ENCODE measurements at regions not wholly inside any gene's neighbourhood (a gene's known extent, or its start where the extent isn't known, plus 50 kb on each side); places are given as distances from the start of the nearest gene placed in this dataset.

DNA sequence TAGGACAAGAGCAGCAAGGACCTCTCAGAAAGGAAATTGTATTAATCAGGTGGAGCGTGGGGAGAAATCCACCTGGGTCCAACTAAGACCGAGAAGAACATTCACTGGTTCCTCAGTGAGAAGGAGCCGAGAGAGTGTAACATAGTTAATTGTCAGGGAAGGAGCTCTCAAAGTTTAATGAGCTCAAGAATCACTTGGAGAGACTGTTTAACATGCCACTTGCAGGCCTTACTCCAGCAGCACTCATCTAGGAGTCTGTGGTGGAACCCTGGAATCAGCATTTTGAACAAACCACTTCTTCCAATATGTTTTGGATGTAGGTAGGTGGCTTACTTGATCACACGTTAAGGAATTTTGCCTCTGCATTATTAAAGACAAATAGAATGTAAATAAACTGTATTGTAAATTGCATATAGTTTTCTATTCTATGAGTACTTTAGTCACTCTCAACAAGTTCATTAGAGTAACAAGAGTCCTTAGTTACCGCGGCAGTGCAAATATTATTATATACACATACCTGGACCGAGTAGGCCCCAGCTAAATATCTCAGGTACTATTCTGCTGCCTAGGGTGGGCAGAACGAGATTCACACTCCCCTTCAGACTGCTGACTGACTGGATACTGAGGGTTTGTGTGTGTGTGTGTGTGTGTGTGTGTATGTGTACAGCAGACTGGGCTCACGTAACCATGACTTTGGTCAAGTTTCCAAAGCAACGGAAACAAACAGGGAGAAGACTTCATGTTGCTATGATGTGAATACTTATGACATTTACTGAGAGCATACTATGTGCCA lies 203.2 kb upstream of the USP24 start:
- no peaks in the 10 kb centered on the region for H3K79me2 ChIP-seq (ENCODE audit: low read length)
- no peak overlapping the region for H2AFZ ChIP-seq (ENCODE audit: low read depth, low read length)
- H4K20me1 ChIP-seq (ENCODE audit: insufficient read depth, low read length), result no peaks in the 10 kb centered on the region
- H3K4me3 ChIP-seq (ENCODE audit: low read length), result no peak overlapping the region
- H3K9ac ChIP-seq (ENCODE audit: low read length), result no peak overlapping the region
- H3K4me1 ChIP-seq (ENCODE audit: low read length), result no peaks in the 10 kb centered on the region
- H3K27ac ChIP-seq (ENCODE audit: low read length), result no peak overlapping the region
- no peaks in the 10 kb centered on the region for H3K36me3 ChIP-seq (replicated peaks; ENCODE audit: low read depth, low read length)
- no peak for TF ChIP-seq EZH2phosphoT487 (IDR thresholded peaks at IDR 0.05; ENCODE audit: low read depth)
- TF ChIP-seq, protein P1, sequence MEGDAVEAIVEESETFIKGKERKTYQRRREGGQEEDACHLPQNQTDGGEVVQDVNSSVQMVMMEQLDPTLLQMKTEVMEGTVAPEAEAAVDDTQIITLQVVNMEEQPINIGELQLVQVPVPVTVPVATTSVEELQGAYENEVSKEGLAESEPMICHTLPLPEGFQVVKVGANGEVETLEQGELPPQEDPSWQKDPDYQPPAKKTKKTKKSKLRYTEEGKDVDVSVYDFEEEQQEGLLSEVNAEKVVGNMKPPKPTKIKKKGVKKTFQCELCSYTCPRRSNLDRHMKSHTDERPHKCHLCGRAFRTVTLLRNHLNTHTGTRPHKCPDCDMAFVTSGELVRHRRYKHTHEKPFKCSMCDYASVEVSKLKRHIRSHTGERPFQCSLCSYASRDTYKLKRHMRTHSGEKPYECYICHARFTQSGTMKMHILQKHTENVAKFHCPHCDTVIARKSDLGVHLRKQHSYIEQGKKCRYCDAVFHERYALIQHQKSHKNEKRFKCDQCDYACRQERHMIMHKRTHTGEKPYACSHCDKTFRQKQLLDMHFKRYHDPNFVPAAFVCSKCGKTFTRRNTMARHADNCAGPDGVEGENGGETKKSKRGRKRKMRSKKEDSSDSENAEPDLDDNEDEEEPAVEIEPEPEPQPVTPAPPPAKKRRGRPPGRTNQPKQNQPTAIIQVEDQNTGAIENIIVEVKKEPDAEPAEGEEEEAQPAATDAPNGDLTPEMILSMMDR (IDR thresholded peaks at IDR 0.05; ENCODE audit: low read depth, low read length), result no peak
- no peaks in the 10 kb centered on the region for H3K27me3 ChIP-seq (ENCODE audit: low read depth, low read length)
- H3K4me2 ChIP-seq (ENCODE audit: low read length), result no peak overlapping the region
- H3K9me3 ChIP-seq (ENCODE audit: insufficient read depth, low read length), result no peaks in the 10 kb centered on the region

DNA sequence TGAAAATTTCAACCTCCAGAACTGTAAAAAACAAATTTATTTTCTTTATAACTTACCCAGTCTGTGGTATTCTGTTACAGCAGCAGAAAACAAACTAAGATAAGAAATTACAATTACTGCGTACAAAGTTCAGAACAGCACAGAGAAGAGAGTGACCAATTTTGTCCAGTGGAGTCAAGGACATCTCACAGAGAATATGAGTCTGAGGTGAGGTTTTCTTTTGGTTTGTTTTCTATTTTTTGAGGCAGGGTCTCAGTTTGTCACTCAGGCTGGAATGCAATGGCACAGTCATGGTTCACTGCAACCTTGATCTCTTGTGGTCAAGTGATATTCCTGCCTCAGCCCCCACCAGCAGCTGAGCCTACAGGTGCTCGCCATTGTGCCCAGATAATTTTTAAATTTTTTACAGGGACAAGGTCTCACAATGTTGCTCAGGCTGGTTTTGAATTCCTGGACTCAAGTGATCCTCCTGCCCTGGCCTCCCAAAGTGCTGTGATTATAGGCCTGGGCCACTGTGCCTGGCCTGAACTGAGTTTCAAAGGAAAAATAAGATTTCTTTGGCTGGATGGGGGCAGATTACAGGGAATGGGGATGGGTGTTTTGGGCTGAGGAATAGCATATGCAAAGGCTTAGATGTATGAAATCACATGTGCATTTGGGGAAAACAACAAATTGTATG lies 201.1 kb upstream of the USP24 start:
- Histone ChIP-seq H3K4me2 (ENCODE audit: low read length) (no peak overlapping the region), H3K36me3 (replicated peaks; ENCODE audit: low read depth, low read length) (no peaks in the 10 kb centered on the region), H3K27ac (ENCODE audit: low read length) (no peak overlapping the region), H3K4me3 (ENCODE audit: low read length) (no peak overlapping the region), H3K79me2 (ENCODE audit: low read length) (no peaks in the 10 kb centered on the region), H3K27me3 (ENCODE audit: low read depth, low read length) (no peaks in the 10 kb centered on the region), H3K9me3 (ENCODE audit: insufficient read depth, low read length) (no peaks in the 10 kb centered on the region), H3K4me1 (ENCODE audit: low read length) (no peaks in the 10 kb centered on the region), H2AFZ (ENCODE audit: low read depth, low read length) (no peak overlapping the region), H3K9ac (ENCODE audit: low read length) (no peak overlapping the region), H4K20me1 (ENCODE audit: insufficient read depth, low read length) (no peaks in the 10 kb centered on the region)
- TF ChIP-seq, protein P1 (IDR thresholded peaks at IDR 0.05; ENCODE audit: low read depth, low read length), result no peak
- TF ChIP-seq EZH2phosphoT487 (IDR thresholded peaks at IDR 0.05; ENCODE audit: low read depth), result no peak

GRCh38 chr1:55413286-55413685 lies 198.1 kb upstream of the USP24 start:
- no peak overlapping the region for H3K4me3 ChIP-seq (ENCODE audit: low read length)
- no peak overlapping the region for H2AFZ ChIP-seq (ENCODE audit: low read depth, low read length)
- H3K79me2 ChIP-seq (ENCODE audit: low read length), result no peaks in the 10 kb centered on the region
- H3K9ac ChIP-seq (ENCODE audit: low read length), result no peak overlapping the region
- H3K4me2 ChIP-seq (ENCODE audit: low read length), result no peak overlapping the region
- H3K4me1 ChIP-seq (ENCODE audit: low read length), result no peaks in the 10 kb centered on the region
- no peaks in the 10 kb centered on the region for H4K20me1 ChIP-seq (ENCODE audit: insufficient read depth, low read length)
- H3K36me3 ChIP-seq (replicated peaks; ENCODE audit: low read depth, low read length), result no peaks in the 10 kb centered on the region
- H3K9me3 ChIP-seq (ENCODE audit: insufficient read depth, low read length), result no peaks in the 10 kb centered on the region
- H3K27ac ChIP-seq (ENCODE audit: low read length), result no peak overlapping the region
- no peaks in the 10 kb centered on the region for H3K27me3 ChIP-seq (ENCODE audit: low read depth, low read length)
- TF ChIP-seq EZH2phosphoT487 (IDR thresholded peaks at IDR 0.05; ENCODE audit: low read depth), result no peak
- TF ChIP-seq, protein P1 (IDR thresholded peaks at IDR 0.05; ENCODE audit: low read depth, low read length), result no peak

GRCh38 chr1:55412060-55412459 lies 196.9 kb upstream of the USP24 start:
- H3K4me3 ChIP-seq (ENCODE audit: low read length), result no peak overlapping the region
- no peak overlapping the region for H3K27ac ChIP-seq (ENCODE audit: low read length)
- no peak for TF ChIP-seq EZH2phosphoT487 (IDR thresholded peaks at IDR 0.05; ENCODE audit: low read depth)
- TF ChIP-seq, protein P1 (IDR thresholded peaks at IDR 0.05; ENCODE audit: low read depth, low read length), result no peak
- H3K36me3 ChIP-seq (replicated peaks; ENCODE audit: low read depth, low read length), result no peaks in the 10 kb centered on the region
- no peaks in the 10 kb centered on the region for H4K20me1 ChIP-seq (ENCODE audit: insufficient read depth, low read length)
- H3K4me2 ChIP-seq (ENCODE audit: low read length), result no peak overlapping the region
- H3K79me2 ChIP-seq (ENCODE audit: low read length), result no peaks in the 10 kb centered on the region
- H2AFZ ChIP-seq (ENCODE audit: low read depth, low read length), result no peak overlapping the region
- no peak overlapping the region for H3K9ac ChIP-seq (ENCODE audit: low read length)
- no peaks in the 10 kb centered on the region for H3K4me1 ChIP-seq (ENCODE audit: low read length)
- H3K9me3 ChIP-seq (ENCODE audit: insufficient read depth, low read length), result no peaks in the 10 kb centered on the region
- no peaks in the 10 kb centered on the region for H3K27me3 ChIP-seq (ENCODE audit: low read depth, low read length)

Measured in OCI-LY3 (cell line).